Endothelial cell of umbilical vein (primary cell): ENCODE measurements at regions not wholly inside any gene's neighbourhood (a gene's known extent, or its start where the extent isn't known, plus 50 kb on each side); places are given as distances from the start of the nearest gene placed in this dataset.

Source experiments
- BruUV-seq: library from RNA; stranded (reverse); fragments of 400-500 nt; replicated peaks from 2 replicates; lab custom pipeline; 2021; lab: Mats Ljungman, UMichigan
- CTCF ChIA-PET: fragments of 300-600, 350-600 bp; sonication (Branson Sonifier 250); formaldehyde crosslinking; loops from one replicate; lab custom pipeline; 2021; ENCODE audit warnings: antibody characterized with exemption, inconsistent platforms; lab: Charles Lee
- POLR2A ChIA-PET: fragments of 300-600, 350-600 bp; sonication (Branson Sonifier 250); formaldehyde crosslinking; loops from one replicate; lab custom pipeline; 2021; ENCODE audit warnings: antibody characterized with exemption, inconsistent platforms; lab: Charles Lee
- DNase-seq: peaks from one replicate; pipeline ENCODE4 v3.0.0-alpha.2; 2011; ENCODE audit warnings: low read depth, low spot score
- FAIRE-seq: peaks from 2 replicates; lab custom pipeline; 2011; peaks lifted over from hg19 to GRCh38; lab: Jason Lieb, UNC
- H2AFZ ChIP-seq: 2 replicates; pipeline ENCODE4 v1.6.0; 2012; ENCODE audit warnings: low read depth, low read length, control low read depth, inconsistent platforms
- H3K27ac ChIP-seq: 2 replicates; pipeline ENCODE4 v1.5.1; 2011; ENCODE audit warnings: low read depth, mild to moderate bottlenecking, control low read depth, low read length, moderate library complexity; ENCODE audit not compliant: insufficient read depth
- H3K27me3 ChIP-seq, 2 experiments: 2 replicates each; pipeline versions ENCODE4 v1.6.0 to v1.6.1; 2011; ENCODE audit warnings: low read length in 2 of 2, mixed read lengths in 1 of 2; ENCODE audit not compliant: control insufficient read depth in 2 of 2, insufficient read depth in 2 of 2
- H3K36me3 ChIP-seq, 2 experiments: 2 replicates in 1 of 2; 3 replicates in 1 of 2; pipeline ENCODE4 v1.5.1; 2011; ENCODE audit warnings: low read length in 2 of 2, mild to moderate bottlenecking in 1 of 2, moderate library complexity in 1 of 2; ENCODE audit not compliant: control insufficient read depth in 2 of 2, insufficient read depth in 2 of 2; ENCODE audit errors: extremely low read depth in 1 of 2
- H3K4me1 ChIP-seq: 3 replicates; pipeline ENCODE4 v1.5.1; 2011; ENCODE audit warnings: mild to moderate bottlenecking, low read length; ENCODE audit not compliant: control insufficient read depth, insufficient read depth; ENCODE audit errors: extremely low read depth
- H3K4me2 ChIP-seq: 2 replicates; pipeline ENCODE4 v1.6.1; 2011; ENCODE audit warnings: low read length, control low read depth, mixed read lengths; ENCODE audit not compliant: insufficient read depth
- H3K4me3 ChIP-seq, 3 experiments: fragments of 200-600 bp in 1 of 3; sonication (generic), shearing (Covaris generic) in 1 of 3; replicated peaks in 1 of 3; 2 replicates each; pipeline ENCODE4 v1.5.1; 2011 to 2016; ENCODE audit warnings: control low read depth in 3 of 3, low read length in 3 of 3, mild to moderate bottlenecking in 2 of 3, inconsistent platforms in 1 of 3, low read depth in 1 of 3, moderate library complexity in 1 of 3; ENCODE audit not compliant: insufficient read depth in 1 of 3
- H3K79me2 ChIP-seq: 2 replicates; pipeline ENCODE4 v1.6.0; 2012; ENCODE audit warnings: low read length, inconsistent platforms; ENCODE audit not compliant: control insufficient read depth, insufficient read depth
- H3K9ac ChIP-seq: replicated peaks from 2 replicates; pipeline ENCODE3; 2011; ENCODE audit warnings: low read length, control low read depth; ENCODE audit not compliant: insufficient read depth; ENCODE audit errors: extremely low read depth
- H3K9me1 ChIP-seq: replicated peaks from 3 replicates; pipeline ENCODE4 v1.6.0; 2011; ENCODE audit warnings: mild to moderate bottlenecking, low read length; ENCODE audit not compliant: control insufficient read depth, insufficient read depth; ENCODE audit errors: extremely low read depth
- H3K9me3 ChIP-seq: replicated peaks from 2 replicates; pipeline ENCODE4 v1.5.1; 2012; ENCODE audit warnings: low read length, inconsistent platforms; ENCODE audit not compliant: control insufficient read depth, insufficient read depth
- H4K20me1 ChIP-seq: replicated peaks from 2 replicates; pipeline ENCODE3; 2011; ENCODE audit warnings: mild to moderate bottlenecking, low read length; ENCODE audit not compliant: control insufficient read depth, insufficient read depth; ENCODE audit errors: extremely low read depth
- EZH2 ChIP-seq: IDR thresholded peaks from 2 replicates; pipeline ENCODE4 v1.6.1; 2012; ENCODE audit warnings: borderline replicate concordance, low read depth, mild to moderate bottlenecking, moderate library complexity, low read length, inconsistent platforms; ENCODE audit not compliant: severe bottlenecking
- FOS ChIP-seq: IDR thresholded peaks from 2 replicates; pipeline ENCODE4 v1.6.1; 2011; ENCODE audit warnings: mild to moderate bottlenecking, low read length, moderate library complexity, borderline replicate concordance; ENCODE audit not compliant: insufficient read depth
- GATA2 ChIP-seq: IDR thresholded peaks from 2 replicates; pipeline ENCODE4 v1.7.0; 2011; ENCODE audit warnings: low read depth, mild to moderate bottlenecking, moderate library complexity, mixed read lengths, low read length; ENCODE audit not compliant: insufficient read length, insufficient read depth
- JUN ChIP-seq: IDR thresholded peaks from 2 replicates; pipeline ENCODE4 v1.6.1; 2011; ENCODE audit warnings: borderline replicate concordance, low read depth; ENCODE audit not compliant: insufficient read length, insufficient read depth
- MYC ChIP-seq: IDR thresholded peaks from one replicate; pipeline ENCODE4 v1.6.1; 2011; ENCODE audit warnings: mild to moderate bottlenecking, low read depth, low read length
- POLR2A ChIP-seq: IDR thresholded peaks from 2 replicates; pipeline ENCODE4 v1.6.1; 2012; ENCODE audit warnings: low read depth, mild to moderate bottlenecking, control low read depth, low read length
- POLR2AphosphoS5 ChIP-seq: IDR thresholded peaks from 2 replicates; pipeline ENCODE4 v1.6.1; 2012; ENCODE audit warnings: low read depth, mild to moderate bottlenecking, control low read depth, low read length, moderate library complexity; ENCODE audit not compliant: insufficient read depth
- dilution Hi-C: fragments of 300-500 bp; cut with MboI; formaldehyde crosslinking; loops from one replicate; pipeline ENCODE4 v1.15.0; 2019; ENCODE audit warnings: low sequenced_read_pairs; ENCODE audit not compliant: extremely low pct_ligation_motif_present
- intact Hi-C: fragments of 100-400 bp; cut with micrococcal nuclease; formaldehyde crosslinking; loops from one replicate; pipeline ENCODE4 v1.10.0; 2022
- TF ChIP-seq, protein P1 (sequence below): IDR thresholded peaks from 2 replicates; pipeline ENCODE4 v1.6.1; 2011; ENCODE audit not compliant: insufficient read depth, insufficient read length
- TF ChIP-seq, protein P2 (sequence below), 2 donors: IDR thresholded peaks; 1 replicate in 1 of 2; 2 replicates in 1 of 2; pipeline ENCODE4 v1.5.1; 2011; ENCODE audit warnings: low read length in 2 of 2, mild to moderate bottlenecking in 2 of 2, moderate library complexity in 2 of 2, control low read depth in 1 of 2, inconsistent platforms in 1 of 2, low read depth in 1 of 2; ENCODE audit not compliant: insufficient read depth in 1 of 2; ENCODE audit errors: extremely low read depth in 1 of 2

GRCh38 chr4:178784491-178784890 is 1342.3 kb upstream of the AGA start:
- dilution Hi-C loops: no loop called here
- no peak overlapping the region for H3K27ac ChIP-seq
- FAIRE-seq: no peak

More at GRCh38 chr4:178784491-178784890, 1342.3 kb upstream of the AGA start:
- BruUV-seq: no TSS peak
- no peak overlapping the region for H3K4me3 ChIP-seq
- no peak for TF ChIP-seq EZH2
- TF ChIP-seq POLR2AphosphoS5: no peak
- TF ChIP-seq FOS: no peak
- TF ChIP-seq JUN: no peak
- TF ChIP-seq GATA2: no peak
- TF ChIP-seq POLR2A: no peak
- TF ChIP-seq, protein P1, sequence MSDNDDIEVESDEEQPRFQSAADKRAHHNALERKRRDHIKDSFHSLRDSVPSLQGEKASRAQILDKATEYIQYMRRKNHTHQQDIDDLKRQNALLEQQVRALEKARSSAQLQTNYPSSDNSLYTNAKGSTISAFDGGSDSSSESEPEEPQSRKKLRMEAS: no peak
- no peak for TF ChIP-seq MYC
- TF ChIP-seq, protein P2, sequence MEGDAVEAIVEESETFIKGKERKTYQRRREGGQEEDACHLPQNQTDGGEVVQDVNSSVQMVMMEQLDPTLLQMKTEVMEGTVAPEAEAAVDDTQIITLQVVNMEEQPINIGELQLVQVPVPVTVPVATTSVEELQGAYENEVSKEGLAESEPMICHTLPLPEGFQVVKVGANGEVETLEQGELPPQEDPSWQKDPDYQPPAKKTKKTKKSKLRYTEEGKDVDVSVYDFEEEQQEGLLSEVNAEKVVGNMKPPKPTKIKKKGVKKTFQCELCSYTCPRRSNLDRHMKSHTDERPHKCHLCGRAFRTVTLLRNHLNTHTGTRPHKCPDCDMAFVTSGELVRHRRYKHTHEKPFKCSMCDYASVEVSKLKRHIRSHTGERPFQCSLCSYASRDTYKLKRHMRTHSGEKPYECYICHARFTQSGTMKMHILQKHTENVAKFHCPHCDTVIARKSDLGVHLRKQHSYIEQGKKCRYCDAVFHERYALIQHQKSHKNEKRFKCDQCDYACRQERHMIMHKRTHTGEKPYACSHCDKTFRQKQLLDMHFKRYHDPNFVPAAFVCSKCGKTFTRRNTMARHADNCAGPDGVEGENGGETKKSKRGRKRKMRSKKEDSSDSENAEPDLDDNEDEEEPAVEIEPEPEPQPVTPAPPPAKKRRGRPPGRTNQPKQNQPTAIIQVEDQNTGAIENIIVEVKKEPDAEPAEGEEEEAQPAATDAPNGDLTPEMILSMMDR (IDR thresholded peaks at IDR 0.05; ENCODE audit: extremely low read depth in 1 of 2, insufficient read depth in 1 of 2, low read depth in 1 of 2, low read length in 2 of 2): no peak
- ChIA-PET CTCF (no interaction called here), POLR2A (no interaction called here)
- no peaks in the 10 kb centered on the region for H3K4me1 ChIP-seq
- no peak overlapping the region for H3K9ac ChIP-seq
- H3K9me1 ChIP-seq: no peaks in the 10 kb centered on the region
- no peaks in the 10 kb centered on the region for H4K20me1 ChIP-seq
- H3K9me3 ChIP-seq: peaks cover 2% of the 10 kb centered on the region
- no peak for DNase-seq
- intact Hi-C loops: no loop called here
- H3K36me3 ChIP-seq: no peaks in the 10 kb centered on the region
- H3K79me2 ChIP-seq: no peaks in the 10 kb centered on the region
- no peaks in the 10 kb centered on the region for H3K27me3 ChIP-seq
- no peak overlapping the region for H2AFZ ChIP-seq
- H3K4me2 ChIP-seq: no peak overlapping the region
